Activated CD8-positive, alpha-beta memory T cell treated with anti-CD3 and anti-CD28 coated beads, Interleukin-2, amount 10 ng/mL, durations not matched to agents 7 days and 5 days (primary cell): ENCODE measurements at regions not wholly inside any gene's neighbourhood (a gene's known extent, or its start where the extent isn't known, plus 50 kb on each side); places are given as distances from the start of the nearest gene placed in this dataset.

Source experiments
- ATAC-seq: fragments of 150-1000 bp; cut with Tn5 transposase; one replicate; pipeline ENCODE4 v1.10.0; 2021; ENCODE audit warnings: moderate library complexity
- CTCF ChIA-PET: fragments of 350-600 bp; sonication (Branson Sonifier 250); formaldehyde crosslinking; loops from one replicate; lab custom pipeline; 2021; ENCODE audit warnings: antibody characterized with exemption; lab: Charles Lee
- DNase-seq: peaks from one replicate; pipeline ENCODE4 v3.0.0-alpha.2; 2020
- H3K27ac Mint-ChIP-seq: one replicate; pipeline ENCODE4 v1.8.0; 2021; ENCODE audit warnings: mild to moderate bottlenecking, mixed read lengths
- H3K27me3 Mint-ChIP-seq: one replicate; pipeline ENCODE4 v1.8.0; 2021; ENCODE audit warnings: mixed read lengths
- H3K36me3 Mint-ChIP-seq: one replicate; pipeline ENCODE4 v1.8.0; 2021; ENCODE audit warnings: mild to moderate bottlenecking, mixed read lengths
- H3K4me1 Mint-ChIP-seq: one replicate; pipeline ENCODE4 v1.8.0; 2021; ENCODE audit warnings: mixed read lengths
- H3K4me3 Mint-ChIP-seq: one replicate; pipeline ENCODE4 v1.8.0; 2021; ENCODE audit warnings: mild to moderate bottlenecking, moderate library complexity, mixed read lengths
- H3K9me3 Mint-ChIP-seq: one replicate; pipeline ENCODE4 v1.8.0; 2022; ENCODE audit warnings: low read depth, mixed read lengths

DNA sequence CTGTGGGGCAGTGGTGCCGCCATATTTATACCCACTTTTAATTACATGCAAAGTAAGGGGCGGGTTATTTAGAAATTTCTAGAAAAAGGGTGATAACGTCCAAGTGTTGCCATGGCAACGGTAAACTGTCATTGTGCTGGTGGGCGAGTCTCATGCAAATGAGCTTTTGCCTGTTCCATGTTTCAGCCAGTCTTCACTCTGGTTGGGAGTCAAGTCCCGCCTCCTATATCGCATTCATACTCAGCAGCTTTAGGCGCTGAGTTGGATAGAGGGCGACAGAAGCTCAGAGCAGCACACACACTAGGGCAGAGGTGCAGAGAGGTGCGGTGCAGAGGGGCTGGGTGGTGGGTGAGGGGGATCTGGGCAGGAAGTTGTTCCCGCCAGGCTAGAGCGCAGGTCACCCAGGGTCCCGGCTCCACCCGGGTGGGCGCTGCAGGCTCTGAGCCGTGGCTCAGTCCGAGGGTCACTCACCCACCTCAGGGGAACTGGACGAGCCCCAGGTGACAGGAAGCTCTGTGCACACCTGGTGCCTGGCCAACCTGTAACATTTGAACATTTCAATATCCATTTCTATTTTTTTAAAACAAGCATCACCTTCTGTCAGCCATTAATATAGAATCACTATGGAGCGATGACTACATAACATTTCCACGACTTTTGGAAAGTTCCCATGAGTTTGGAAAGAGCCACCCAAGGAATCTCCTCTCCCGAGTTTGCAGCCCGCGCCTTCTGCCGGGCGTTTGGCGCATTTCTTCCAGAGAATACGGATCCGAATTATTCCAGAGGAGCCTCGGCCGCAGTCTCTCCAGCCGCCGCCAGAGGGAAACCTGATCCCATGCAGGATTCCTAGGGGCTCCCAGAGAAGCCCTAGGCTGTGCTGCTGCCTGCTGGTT lies 89.1 kb upstream of the PHACTR3 start:
- ATAC-seq (no peak), DNase-seq (no peak)
- no peak overlapping the region for H3K4me3 Mint-ChIP-seq
- no peaks in the 10 kb centered on the region for H3K9me3 Mint-ChIP-seq
- peaks cover 55% of the 10 kb centered on the region for H3K27me3 Mint-ChIP-seq
- no peaks in the 10 kb centered on the region for H3K4me1 Mint-ChIP-seq
- H3K36me3 Mint-ChIP-seq: no peaks in the 10 kb centered on the region
- CTCF ChIA-PET: interaction anchor here (1.1 kb wide), 1 partner anchor 19 kb away, joined by 3 read pairs; no protein-coding TSS in a partner anchor
- H3K27ac Mint-ChIP-seq: no peak overlapping the region

DNA sequence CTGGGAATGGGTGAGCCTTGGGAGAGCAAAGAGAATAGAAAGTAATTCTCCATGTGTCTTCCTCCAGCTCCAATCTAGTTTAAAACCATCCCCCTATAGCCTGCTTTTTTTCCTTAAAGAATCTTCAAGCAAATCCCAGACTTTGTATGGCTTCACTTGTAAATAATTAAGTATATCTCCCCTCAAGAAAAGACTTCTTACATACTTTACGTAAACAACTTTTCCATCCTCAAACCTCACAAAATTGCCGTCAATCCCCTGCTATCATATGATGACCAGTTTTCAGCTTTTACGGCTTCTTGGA lies 88.5 kb upstream of the PHACTR3 start:
- no peak for DNase-seq
- Mint-ChIP-seq H3K27me3 (peaks cover 60% of the 10 kb centered on the region), H3K27ac (no peak overlapping the region), H3K4me3 (no peak overlapping the region), H3K9me3 (no peaks in the 10 kb centered on the region), H3K36me3 (no peaks in the 10 kb centered on the region), H3K4me1 (no peaks in the 10 kb centered on the region)
- CTCF ChIA-PET: no interaction called here
- no peak for ATAC-seq

DNA sequence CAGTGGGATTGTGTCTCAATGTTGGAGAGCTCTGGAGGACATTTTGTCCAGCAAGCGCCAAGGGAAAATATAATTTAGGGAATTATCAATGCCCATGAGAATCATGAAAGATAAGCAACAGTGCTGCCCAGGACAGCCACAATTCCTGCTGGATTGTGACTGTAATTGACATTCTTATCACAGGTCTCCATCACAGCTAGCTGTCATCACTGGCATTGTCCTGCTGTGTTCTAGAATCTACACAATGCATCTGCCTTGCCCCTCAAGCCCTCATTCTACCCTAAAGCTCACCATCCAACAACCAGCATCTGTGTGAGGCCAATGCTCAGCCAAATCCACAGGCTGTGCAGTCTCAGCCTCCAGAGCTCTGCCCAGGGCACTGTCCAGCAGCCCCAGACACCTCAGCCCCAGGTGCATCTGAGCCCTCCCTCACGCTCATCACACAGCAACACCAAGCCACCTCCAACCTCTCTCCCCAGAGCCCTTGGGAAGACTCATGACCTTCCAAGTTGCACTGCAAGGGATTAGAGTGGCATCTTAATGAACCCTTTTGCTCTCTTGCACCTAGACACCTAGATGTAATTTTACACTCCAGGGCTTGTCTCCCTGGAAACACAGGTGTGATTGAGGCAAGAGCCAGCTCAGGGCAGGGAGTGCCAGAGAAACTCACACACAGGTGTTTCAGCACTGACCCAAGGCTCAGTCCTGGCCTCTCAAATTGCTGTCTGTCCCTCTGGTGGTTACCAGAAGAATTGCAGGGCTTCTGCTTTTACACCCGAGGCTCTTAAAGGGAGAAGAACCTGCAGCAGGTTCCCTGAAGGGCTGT lies 85.2 kb upstream of the PHACTR3 start:
- peaks cover 66% of the 10 kb centered on the region for H3K27me3 Mint-ChIP-seq

DNA sequence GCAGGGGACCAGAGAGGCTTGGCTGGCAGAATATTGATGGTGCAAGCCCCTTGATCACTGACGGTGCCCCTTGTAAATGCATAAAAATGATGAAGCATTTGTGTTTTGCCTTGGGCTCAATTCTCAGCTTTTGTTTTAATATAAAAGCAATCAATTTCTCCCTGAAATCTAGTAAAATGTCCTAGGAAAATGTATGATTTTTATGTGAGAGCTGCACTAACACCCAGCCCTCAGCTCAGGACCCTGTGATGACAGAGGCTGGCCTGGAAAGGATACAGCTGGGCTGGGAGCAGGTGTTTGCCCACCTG lies 84.7 kb upstream of the PHACTR3 start:
- ATAC-seq: no peak
- H3K36me3 Mint-ChIP-seq: no peaks in the 10 kb centered on the region
- no peaks in the 10 kb centered on the region for H3K4me1 Mint-ChIP-seq
- H3K4me3 Mint-ChIP-seq: no peak overlapping the region
- H3K27ac Mint-ChIP-seq: no peak overlapping the region
- no peaks in the 10 kb centered on the region for H3K9me3 Mint-ChIP-seq
- CTCF ChIA-PET: no interaction called here
- no peak for DNase-seq
- peaks cover 66% of the 10 kb centered on the region for H3K27me3 Mint-ChIP-seq

More for the DNA sequence above, 85.2 kb upstream of the PHACTR3 start:
- no peaks in the 10 kb centered on the region for H3K4me1 Mint-ChIP-seq
- no peak overlapping the region for H3K27ac Mint-ChIP-seq
- H3K4me3 Mint-ChIP-seq: no peak overlapping the region
- DNase-seq (no peak), ATAC-seq (peak; percentile 73)
- CTCF ChIA-PET: no interaction called here
- H3K9me3 Mint-ChIP-seq: no peaks in the 10 kb centered on the region
- no peaks in the 10 kb centered on the region for H3K36me3 Mint-ChIP-seq

DNA sequence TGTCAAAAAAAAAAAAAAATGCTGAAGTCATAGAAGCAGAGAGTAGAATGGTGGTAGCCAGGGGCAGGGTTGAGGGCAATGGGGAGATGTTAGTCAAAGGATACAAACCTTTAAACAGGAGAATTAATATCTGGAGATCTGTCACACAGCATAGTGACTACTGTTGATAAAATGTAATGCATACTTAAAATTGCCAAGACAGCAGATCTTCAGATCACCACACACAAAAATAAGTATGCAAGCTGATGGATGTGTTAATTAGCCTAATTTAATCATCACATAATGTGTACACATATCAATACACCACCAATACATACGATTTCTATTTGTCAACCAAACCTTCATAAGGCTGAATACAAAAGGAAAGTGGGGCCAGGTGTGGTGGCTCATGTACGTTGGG lies 83.5 kb upstream of the PHACTR3 start:
- Mint-ChIP-seq H3K27me3 (peaks cover 70% of the 10 kb centered on the region), H3K9me3 (no peaks in the 10 kb centered on the region), H3K4me3 (no peak overlapping the region), H3K4me1 (no peaks in the 10 kb centered on the region), H3K36me3 (no peaks in the 10 kb centered on the region), H3K27ac (no peak overlapping the region)
- CTCF ChIA-PET: no interaction called here
- no peak for DNase-seq
- ATAC-seq: no peak

DNA sequence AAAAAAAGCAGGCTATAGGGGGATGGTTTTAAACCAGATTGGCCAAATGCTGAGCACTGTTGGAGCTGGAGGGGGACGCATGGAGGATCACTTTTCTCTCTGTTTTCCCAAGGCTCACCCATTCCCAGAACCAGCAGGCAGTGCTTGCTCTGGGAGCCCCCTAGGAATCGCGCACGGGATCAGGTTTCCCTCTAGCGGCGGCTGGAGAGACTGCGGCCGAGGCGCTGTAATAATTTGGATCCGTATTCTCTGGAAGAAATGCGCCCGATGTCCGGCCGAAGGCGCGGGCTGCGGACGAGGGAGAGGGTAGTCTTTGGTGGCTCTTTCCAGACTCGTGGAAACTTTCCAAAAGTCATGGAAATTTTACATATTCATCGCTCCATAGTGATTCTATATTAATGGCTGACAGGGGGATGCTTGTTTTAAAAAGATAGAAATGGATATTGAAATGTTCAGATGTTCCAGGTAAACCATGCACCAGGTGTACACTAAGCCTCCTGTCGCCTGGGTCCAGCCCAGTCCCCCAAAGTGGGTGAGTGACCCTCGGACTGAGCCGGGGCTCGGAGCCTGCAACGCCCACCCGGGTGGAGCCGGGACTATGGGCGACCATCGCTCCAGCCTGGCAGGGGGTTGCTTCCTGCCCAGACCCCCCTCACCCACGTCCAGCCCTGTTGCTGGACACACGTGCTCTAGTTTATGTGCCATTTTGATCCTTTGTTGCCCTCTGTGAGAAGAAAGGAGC lies 78.7 kb upstream of the PHACTR3 start:
- H3K36me3 Mint-ChIP-seq: no peaks in the 10 kb centered on the region
- DNase-seq: peak; percentile 47
- no peaks in the 10 kb centered on the region for H3K4me1 Mint-ChIP-seq
- H3K4me3 Mint-ChIP-seq: no peak overlapping the region
- CTCF ChIA-PET: interaction anchor here (0.7 to 0.8 kb wide), 2 partner anchors 46 to 73 kb away, joined by 3 read pairs; no protein-coding TSS in a partner anchor
- H3K27ac Mint-ChIP-seq: no peak overlapping the region
- ATAC-seq: no peak
- peaks cover 75% of the 10 kb centered on the region for H3K27me3 Mint-ChIP-seq
- no peaks in the 10 kb centered on the region for H3K9me3 Mint-ChIP-seq

DNA sequence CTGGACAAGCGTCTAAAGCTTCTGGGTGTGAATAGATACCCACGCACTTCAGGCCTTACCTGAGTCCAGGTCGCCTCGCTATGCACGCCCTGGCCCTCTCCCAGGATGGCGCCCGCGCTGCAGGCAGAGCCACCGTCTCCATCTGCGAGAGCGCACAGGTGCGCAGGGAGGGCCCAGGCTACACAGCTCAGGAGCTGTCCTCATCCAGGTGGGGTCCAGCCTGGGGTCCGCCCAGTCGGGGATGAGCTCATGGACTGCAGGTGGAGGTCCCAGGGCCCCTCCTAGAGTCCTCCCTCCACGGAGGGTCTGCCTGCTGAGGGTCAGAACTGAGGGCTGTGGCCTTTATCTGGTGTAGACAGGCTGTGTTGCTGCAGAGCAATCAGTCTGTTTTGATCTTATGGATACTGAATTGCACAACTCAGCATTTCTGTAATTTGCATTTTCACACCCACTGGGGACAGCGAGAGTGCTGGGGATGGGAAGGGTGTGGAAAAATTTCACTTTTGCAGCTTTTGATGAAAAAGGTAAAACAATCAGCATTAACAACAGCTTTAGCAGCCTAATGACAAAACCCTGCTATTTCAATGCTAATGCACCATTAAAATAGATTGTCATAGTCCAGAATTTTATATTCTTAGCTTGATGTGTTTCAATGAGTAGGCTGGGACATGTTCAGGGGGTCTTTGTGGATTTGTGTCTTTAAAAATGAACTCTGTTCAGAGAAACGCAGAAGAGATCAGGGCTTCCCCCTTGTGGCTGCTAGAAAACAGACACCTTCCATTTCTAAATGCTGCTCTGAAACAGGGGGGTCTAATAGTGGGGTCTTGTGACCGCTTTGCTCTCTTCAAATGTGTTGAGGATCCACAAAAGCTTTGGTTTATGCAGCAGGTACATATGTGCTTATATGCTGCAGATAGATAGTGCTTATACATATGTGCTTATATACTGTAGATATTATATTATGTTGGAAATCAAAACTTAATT lies 77.8 kb upstream of the PHACTR3 start:
- no peak overlapping the region for H3K27ac Mint-ChIP-seq
- no peak overlapping the region for H3K4me3 Mint-ChIP-seq
- H3K27me3 Mint-ChIP-seq: peaks cover 72% of the 10 kb centered on the region
- DNase-seq (no peak), ATAC-seq (no peak)
- no peaks in the 10 kb centered on the region for H3K36me3 Mint-ChIP-seq
- H3K9me3 Mint-ChIP-seq: no peaks in the 10 kb centered on the region
- no peaks in the 10 kb centered on the region for H3K4me1 Mint-ChIP-seq
- CTCF ChIA-PET: interaction anchor here (0.6 to 0.8 kb wide), 2 partner anchors 16 to 27 kb away, joined by 3 to 5 read pairs; no protein-coding TSS in a partner anchor

DNA sequence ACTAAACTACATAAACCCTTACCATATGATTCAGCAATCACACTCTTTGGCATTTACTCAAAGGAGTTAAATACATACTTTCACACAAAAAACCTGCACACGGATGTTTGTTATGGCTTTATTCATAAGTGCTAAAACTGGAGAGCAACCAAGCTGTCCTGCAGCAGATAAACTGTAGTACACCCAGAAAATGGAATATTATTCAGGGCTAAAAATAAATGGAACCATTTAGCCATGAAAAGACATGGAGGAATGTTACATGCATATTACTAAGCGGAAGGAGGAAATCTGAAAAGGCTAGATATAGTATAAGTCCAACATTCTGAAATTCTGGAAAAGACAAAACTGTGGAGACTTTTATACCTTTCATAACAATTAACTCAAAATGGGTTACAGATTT lies 73.6 kb upstream of the PHACTR3 start:
- peaks cover 39% of the 10 kb centered on the region for H3K27me3 Mint-ChIP-seq
- no peak for ATAC-seq
- H3K36me3 Mint-ChIP-seq: no peaks in the 10 kb centered on the region
- DNase-seq: no peak
- CTCF ChIA-PET: no interaction called here
- no peaks in the 10 kb centered on the region for H3K4me1 Mint-ChIP-seq
- H3K27ac Mint-ChIP-seq: no peak overlapping the region
- H3K9me3 Mint-ChIP-seq: no peaks in the 10 kb centered on the region
- no peak overlapping the region for H3K4me3 Mint-ChIP-seq

DNA sequence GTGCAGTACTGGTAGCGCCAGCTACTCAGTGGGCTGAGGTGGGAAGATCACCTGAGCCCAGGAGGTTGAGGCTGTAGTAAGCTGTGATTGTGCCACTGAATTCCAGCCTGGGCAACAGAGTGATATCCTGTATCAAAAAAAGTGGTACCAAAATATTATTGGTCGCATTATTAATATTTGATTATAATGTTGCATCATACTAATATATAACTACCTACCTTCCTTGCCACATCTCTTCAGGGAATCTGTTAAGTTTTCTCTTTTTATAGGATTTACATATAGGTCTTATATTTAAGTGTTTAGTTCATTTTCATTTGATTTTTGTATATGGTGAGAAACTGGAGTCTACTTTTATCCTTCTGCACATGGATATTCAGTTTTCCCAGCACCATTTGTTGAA lies 66.3 kb upstream of the PHACTR3 start:
- DNase-seq (no peak), ATAC-seq (no peak)
- H3K4me3 Mint-ChIP-seq: no peak overlapping the region
- no peaks in the 10 kb centered on the region for H3K36me3 Mint-ChIP-seq
- H3K9me3 Mint-ChIP-seq: peaks cover 6% of the 10 kb centered on the region
- H3K27ac Mint-ChIP-seq: no peak overlapping the region
- H3K27me3 Mint-ChIP-seq: peaks cover 20% of the 10 kb centered on the region
- no peaks in the 10 kb centered on the region for H3K4me1 Mint-ChIP-seq
- CTCF ChIA-PET: interaction anchor here (1.1 kb wide), 1 partner anchor 42 kb away, joined by 3 read pairs; no protein-coding TSS in a partner anchor

DNA sequence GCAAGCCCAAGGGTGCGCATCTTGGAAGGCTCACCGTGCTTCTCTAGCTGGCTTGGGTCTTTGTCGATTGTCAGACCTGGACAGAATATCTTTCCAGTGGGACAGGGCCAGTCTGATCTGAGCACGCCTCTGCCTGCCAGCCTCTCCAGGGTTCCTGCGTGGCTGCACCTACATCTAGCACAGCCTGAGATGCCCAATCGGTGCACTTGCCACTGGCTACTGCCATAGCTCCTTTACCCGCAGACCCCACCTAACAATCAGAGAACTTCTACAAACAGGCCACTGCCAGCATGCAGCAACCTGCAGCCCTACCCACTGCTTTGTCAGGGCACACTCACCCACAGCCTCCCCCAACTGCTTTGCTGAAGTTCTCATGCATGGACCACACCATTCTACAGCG lies 56.7 kb upstream of the PHACTR3 start:
- H3K27me3 Mint-ChIP-seq: peaks cover 25% of the 10 kb centered on the region
- CTCF ChIA-PET: no interaction called here
- no peak for ATAC-seq

More for the DNA sequence above, 56.7 kb upstream of the PHACTR3 start:
- Mint-ChIP-seq H3K36me3 (no peaks in the 10 kb centered on the region), H3K27ac (no peak overlapping the region), H3K9me3 (peaks cover 1% of the 10 kb centered on the region), H3K4me1 (no peaks in the 10 kb centered on the region), H3K4me3 (no peak overlapping the region)
- no peak for DNase-seq
